Common myeloid progenitor, CD34-positive (primary cell): ENCODE measurements at regions not wholly inside any gene's neighbourhood (a gene's known extent, or its start where the extent isn't known, plus 50 kb on each side); places are given as distances from the start of the nearest gene placed in this dataset.

Source experiments
- CTCF ChIA-PET: fragments of 350-600 bp; sonication (Branson Sonifier 250); formaldehyde crosslinking; loops from one replicate; lab custom pipeline; 2021; ENCODE audit warnings: antibody characterized with exemption; lab: Charles Lee
- POLR2A ChIA-PET: fragments of 350-600 bp; sonication (Branson Sonifier 250); formaldehyde crosslinking; loops from one replicate; lab custom pipeline; 2021; ENCODE audit warnings: antibody characterized with exemption; lab: Charles Lee
- DNase-seq, 3 donors: peaks; one replicate each; pipeline versions ENCODE4 v3.0.0 to v3.0.0-alpha.2; 2013
- H3K27ac ChIP-seq, 2 experiments: 1 replicate in 1 of 2; 2 replicates in 1 of 2; pipeline ENCODE4 v1.7.0; 2013; ENCODE audit warnings: inconsistent platforms in 2 of 2, low read length in 2 of 2, mild to moderate bottlenecking in 2 of 2, low read depth in 1 of 2, moderate library complexity in 1 of 2; ENCODE audit not compliant: severe bottlenecking in 2 of 2, insufficient read depth in 1 of 2, poor library complexity in 1 of 2
- H3K27me3 ChIP-seq, 5 experiments: replicated peaks in 2 of 5; 1 replicate in 3 of 5; 2 replicates in 2 of 5; pipeline versions ENCODE4 v1.6.1 to v1.7.0; 2013; ENCODE audit warnings: low read length in 4 of 5, mild to moderate bottlenecking in 2 of 5, moderate library complexity in 2 of 5, inconsistent platforms in 1 of 5; ENCODE audit not compliant: insufficient read depth in 5 of 5, control insufficient read depth in 4 of 5
- H3K36me3 ChIP-seq, 4 experiments: 1 replicate in 2 of 4; 2 replicates in 2 of 4; pipeline versions ENCODE4 v1.6.1 to v1.7.0; 2013; ENCODE audit warnings: low read length in 3 of 4, control low read depth in 1 of 4, mild to moderate bottlenecking in 1 of 4; ENCODE audit not compliant: control insufficient read depth in 4 of 4, insufficient read depth in 4 of 4
- H3K4me1 ChIP-seq, 4 experiments: 1 replicate in 3 of 4; 2 replicates in 1 of 4; pipeline versions ENCODE4 v1.6.1 to v1.7.1; 2013; ENCODE audit warnings: low read length in 3 of 4, mild to moderate bottlenecking in 3 of 4, control low read depth in 1 of 4, inconsistent platforms in 1 of 4, moderate library complexity in 1 of 4; ENCODE audit not compliant: control insufficient read depth in 4 of 4, insufficient read depth in 4 of 4; ENCODE audit errors: control extremely low read depth in 1 of 4
- H3K4me3 ChIP-seq, 7 experiments: 1 replicate in 4 of 7; 2 replicates in 3 of 7; pipeline versions ENCODE4 v1.5.1 to v1.7.0; 2013; ENCODE audit warnings: mild to moderate bottlenecking in 7 of 7, low read length in 6 of 7, moderate library complexity in 6 of 7, inconsistent platforms in 2 of 7, low read depth in 2 of 7, control low read depth in 1 of 7; ENCODE audit not compliant: insufficient read depth in 4 of 7, control insufficient read depth in 1 of 7; ENCODE audit errors: extremely low read depth in 1 of 7
- H3K9me3 ChIP-seq, 5 experiments: 1 replicate in 4 of 5; 2 replicates in 1 of 5; pipeline versions ENCODE4 v1.6.1 to v1.7.1; 2013; ENCODE audit warnings: low read length in 4 of 5, mild to moderate bottlenecking in 2 of 5, inconsistent platforms in 1 of 5, low read depth in 1 of 5, moderate library complexity in 1 of 5; ENCODE audit not compliant: control insufficient read depth in 4 of 5, insufficient read depth in 2 of 5; ENCODE audit errors: control extremely low read depth in 1 of 5
- WGBS: methylation state at CpG from one replicate; pipeline ENCODE4 v1.1.5; 2013; ENCODE audit not compliant: insufficient coverage; 5-methylcytosine and 5-hydroxymethylcytosine counted together

DNA sequence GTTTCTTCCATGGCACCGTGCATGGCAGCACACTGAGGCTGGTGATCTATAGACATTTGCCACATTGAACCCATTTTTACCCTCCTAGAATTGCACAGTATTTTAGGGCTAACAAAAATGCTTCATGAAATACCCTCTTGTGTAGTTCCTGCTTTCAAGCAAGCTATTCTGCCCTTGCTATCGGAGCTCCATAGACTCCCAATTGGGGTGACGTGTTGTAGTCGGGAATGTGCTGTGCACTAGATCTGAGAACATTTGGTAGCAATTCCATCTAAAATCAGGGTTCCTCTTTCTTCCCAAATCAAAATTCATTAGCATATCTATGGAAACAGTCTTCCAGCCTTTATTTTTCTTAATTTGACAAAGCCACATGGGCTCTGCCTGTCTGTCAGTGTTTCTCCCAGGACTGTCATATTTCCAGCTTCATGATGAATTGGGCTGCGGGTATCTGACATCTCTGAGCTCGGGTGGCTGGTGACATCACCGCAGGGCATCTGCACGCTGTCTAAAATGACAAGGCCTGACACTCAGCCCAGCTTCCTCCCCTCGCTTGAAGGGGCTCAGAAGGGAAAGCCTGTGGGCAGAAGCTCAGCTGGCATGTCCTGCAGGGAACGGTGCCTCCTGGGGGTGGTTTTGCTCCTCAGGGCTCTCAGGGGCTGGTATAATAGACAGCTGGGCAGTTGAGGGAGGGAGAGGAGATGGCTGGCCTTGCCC lies 406.4 kb downstream of the QKI start:
- no peaks in the 10 kb centered on the region for H3K36me3 ChIP-seq
- peaks cover 0 to 2% (median 0%) of the 10 kb centered on the region in 4 experiments for H3K4me1 ChIP-seq
- WGBS, result 94% methylated on average over 9 of the region's 10 CpGs
- POLR2A ChIA-PET, result no interaction called here
- CTCF ChIA-PET, result no interaction called here
- peaks cover 0 to 4% (median 0%) of the 10 kb centered on the region in 5 experiments for H3K9me3 ChIP-seq
- no peak overlapping the region for H3K27ac ChIP-seq
- no peak overlapping the region for H3K4me3 ChIP-seq
- H3K27me3 ChIP-seq, result peaks cover 0 to 75% (median 23%) of the 10 kb centered on the region in 5 experiments
- DNase-seq, result no peak

DNA sequence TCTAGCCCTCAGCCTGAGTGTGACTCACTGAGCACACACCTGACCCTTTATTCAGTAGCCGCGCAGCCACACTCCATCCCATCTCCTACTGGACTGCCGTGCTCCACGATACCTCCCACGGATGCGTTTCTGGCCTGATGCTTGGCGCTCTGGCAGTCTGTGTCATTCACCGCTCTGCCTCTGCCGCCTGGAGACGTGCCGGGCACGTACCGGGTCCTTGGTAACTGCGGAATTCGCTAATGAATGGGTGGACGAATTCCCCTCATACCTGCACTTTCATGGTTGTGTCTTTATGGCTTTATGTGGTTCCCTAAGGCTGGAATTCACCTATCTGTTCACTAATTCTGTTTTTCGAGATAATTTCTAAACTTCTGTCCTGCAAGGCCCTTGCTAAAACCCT lies 405.7 kb downstream of the QKI start:
- peaks cover 0 to under 1% (median 0%) of the 10 kb centered on the region in 4 experiments for H3K4me1 ChIP-seq
- ChIA-PET CTCF (no interaction called here), POLR2A (no interaction called here)
- peaks cover 0 to 4% (median 0%) of the 10 kb centered on the region in 5 experiments for H3K9me3 ChIP-seq
- no peak overlapping the region for H3K4me3 ChIP-seq
- no peaks in the 10 kb centered on the region for H3K36me3 ChIP-seq
- WGBS, result 94% methylated on average over 15 of the region's 17 CpGs
- DNase-seq, result no peak
- H3K27me3 ChIP-seq, result peaks cover 0 to 73% (median 22%) of the 10 kb centered on the region in 5 experiments
- H3K27ac ChIP-seq, result no peak overlapping the region

DNA sequence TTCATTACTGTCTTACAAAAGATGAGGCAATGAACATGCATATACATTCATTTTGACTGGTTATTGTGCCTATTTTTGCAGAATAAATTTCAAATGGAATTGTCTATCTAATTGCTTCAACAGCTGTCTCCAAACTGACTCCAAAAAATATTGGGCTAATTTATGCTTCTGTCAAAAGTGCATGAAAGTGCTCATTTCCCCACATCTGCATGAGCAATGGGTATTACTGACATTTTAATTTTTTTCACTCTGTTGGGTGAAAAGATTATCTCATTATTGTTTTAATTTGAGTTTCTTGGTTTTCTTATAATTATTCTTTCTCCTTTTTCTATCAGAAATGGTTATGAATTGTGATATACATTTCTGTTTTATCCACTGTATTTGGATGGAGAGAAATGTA lies 404.2 kb downstream of the QKI start:
- H3K9me3 ChIP-seq, result peaks cover 0 to 4% (median 3%) of the 10 kb centered on the region in 5 experiments
- DNase-seq, result no peak
- no peak overlapping the region for H3K4me3 ChIP-seq
- H3K36me3 ChIP-seq, result no peaks in the 10 kb centered on the region
- H3K27ac ChIP-seq, result no peak overlapping the region
- peaks cover 0 to 74% (median 24%) of the 10 kb centered on the region in 5 experiments for H3K27me3 ChIP-seq
- CTCF ChIA-PET, result no interaction called here
- H3K4me1 ChIP-seq, result no peaks in the 10 kb centered on the region
- POLR2A ChIA-PET, result interaction anchor here (0.7 kb wide), 1 partner anchor 97 kb away, joined by 3 read pairs; no protein-coding TSS in a partner anchor

DNA sequence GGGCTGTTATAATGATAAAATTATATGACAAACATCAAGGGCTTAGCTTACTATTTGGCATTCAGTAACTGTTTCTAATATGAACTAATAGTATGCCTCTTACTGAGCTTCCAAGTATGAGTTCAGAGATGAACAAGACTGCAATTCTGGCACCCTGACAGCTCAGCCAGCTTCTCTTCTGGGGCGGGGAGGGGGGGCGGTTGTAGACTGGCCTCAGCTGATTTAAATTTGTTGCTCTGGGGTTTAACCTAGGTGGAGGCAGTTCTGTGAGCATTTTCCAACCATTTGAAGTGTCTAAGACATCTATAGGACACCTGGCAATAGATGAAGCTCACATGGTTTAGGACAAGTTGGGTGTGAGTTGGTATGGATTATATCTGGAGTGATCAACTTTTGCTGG lies 401.9 kb downstream of the QKI start:
- H3K4me1 ChIP-seq, result no peaks in the 10 kb centered on the region
- no peak overlapping the region for H3K27ac ChIP-seq
- DNase-seq, result no peak
- H3K4me3 ChIP-seq, result no peak overlapping the region
- POLR2A ChIA-PET, result no interaction called here
- H3K27me3 ChIP-seq, result peaks cover 0 to 65% (median 20%) of the 10 kb centered on the region in 5 experiments
- H3K9me3 ChIP-seq, result peaks cover 0 to 4% (median 3%) of the 10 kb centered on the region in 5 experiments
- CTCF ChIA-PET, result interaction anchor here (1.3 to 1.4 kb wide), 2 partner anchors 9 to 11 kb away, joined by 3 read pairs; no protein-coding TSS in a partner anchor
- WGBS, result no CpG with 5 or more reads among the region's 2 CpGs
- H3K36me3 ChIP-seq, result no peaks in the 10 kb centered on the region

DNA sequence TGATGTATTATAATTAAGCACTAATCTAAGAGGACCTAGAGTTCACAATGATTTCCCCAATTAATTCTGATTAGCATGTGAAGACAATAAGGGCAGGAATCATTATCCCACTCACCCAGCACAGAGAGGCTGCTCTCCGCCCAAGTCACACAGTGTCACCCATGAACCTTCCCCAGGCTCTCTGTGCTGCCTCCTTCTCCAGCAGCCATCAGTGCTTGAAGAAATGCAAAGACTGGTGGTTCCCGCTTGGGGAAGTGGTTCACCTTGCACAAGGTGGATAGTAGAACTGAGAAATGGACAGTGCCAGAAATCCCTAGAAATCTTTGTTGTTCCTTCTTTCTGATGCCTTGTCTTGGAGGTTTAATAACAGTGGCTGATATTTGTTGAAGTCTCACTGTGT lies 401.3 kb downstream of the QKI start:
- H3K27ac ChIP-seq, result no peak overlapping the region
- no peaks in the 10 kb centered on the region for H3K4me1 ChIP-seq
- WGBS, result 100% methylated on average over 1 of the region's 2 CpGs
- DNase-seq, result no peak
- peaks cover 0 to 64% (median 20%) of the 10 kb centered on the region in 5 experiments for H3K27me3 ChIP-seq
- peaks cover 0 to 4% (median 3%) of the 10 kb centered on the region in 5 experiments for H3K9me3 ChIP-seq
- POLR2A ChIA-PET, result no interaction called here
- H3K36me3 ChIP-seq, result no peaks in the 10 kb centered on the region
- CTCF ChIA-PET, result interaction anchor here (1.3 to 1.4 kb wide), 2 partner anchors 10 to 12 kb away, joined by 3 read pairs; no protein-coding TSS in a partner anchor
- no peak overlapping the region for H3K4me3 ChIP-seq

DNA sequence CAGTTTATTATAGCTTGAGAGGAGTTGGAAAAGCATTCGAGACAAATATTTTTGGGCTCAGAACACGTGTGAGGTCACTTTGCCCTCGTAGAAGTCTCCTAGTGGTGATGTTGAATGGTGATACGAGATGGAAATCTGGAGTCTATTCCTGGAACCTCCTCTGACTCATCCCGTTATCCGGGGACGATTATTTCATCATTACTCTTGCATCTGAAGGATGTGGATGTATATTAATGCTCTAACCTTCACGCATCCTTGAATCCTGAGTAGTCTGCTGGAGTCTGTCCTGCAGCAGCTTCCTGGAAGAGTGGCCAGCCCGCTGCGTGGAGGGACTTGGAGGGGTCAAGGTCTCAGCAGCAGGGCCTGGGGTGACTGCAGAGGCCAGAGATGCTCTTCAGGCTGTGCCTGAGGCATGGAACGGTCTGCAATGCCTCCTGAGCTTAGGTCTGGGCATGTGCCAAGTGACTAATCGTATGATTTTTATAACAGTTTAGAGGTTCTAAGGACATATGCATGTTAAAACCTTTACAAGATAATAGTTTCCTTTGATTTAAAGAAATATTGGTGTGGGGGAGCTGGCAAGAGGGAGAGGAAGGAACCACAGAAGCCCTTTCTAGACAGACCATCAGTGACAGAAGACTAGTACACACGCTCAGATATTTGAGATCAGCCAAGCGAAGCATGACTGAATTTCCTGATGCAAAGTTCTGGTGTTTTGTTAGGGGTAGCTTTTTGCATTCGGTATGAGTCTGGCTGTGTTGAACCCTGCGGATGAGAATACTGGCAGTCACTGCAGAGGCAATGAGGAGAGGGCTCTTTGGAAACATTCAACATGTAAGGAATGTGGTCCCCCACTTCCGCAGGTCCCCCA lies 400.2 kb downstream of the QKI start:
- ChIA-PET CTCF (no interaction called here), POLR2A (no interaction called here)
- Histone ChIP-seq H3K27ac (no peak overlapping the region), H3K4me3 (no peak overlapping the region), H3K4me1 (no peaks in the 10 kb centered on the region), H3K9me3 (peaks cover 0 to 4% (median 3%) of the 10 kb centered on the region in 5 experiments), H3K27me3 (peaks cover 0 to 56% (median 20%) of the 10 kb centered on the region in 5 experiments), H3K36me3 (no peaks in the 10 kb centered on the region)
- WGBS, result 96% methylated on average over 16 of the region's 17 CpGs
- no peak for DNase-seq
